DOHH2 (cell line): ENCODE measurements at regions not wholly inside any gene's neighbourhood (a gene's known extent, or its start where the extent isn't known, plus 50 kb on each side); places are given as distances from the start of the nearest gene placed in this dataset.

Experiments
- H3F3A ChIP-seq: fragments of 200-600 bp; sonication (generic), shearing (Covaris generic); 2 replicates; pipeline ENCODE4 v1.6.0; 2016; ENCODE audit warnings: antibody characterized with exemption, mild to moderate bottlenecking; ENCODE audit not compliant: control insufficient read depth, insufficient read depth
- H3K27ac ChIP-seq: fragments of 200-600 bp; sonication (generic); 2 replicates; pipeline ENCODE4 v1.5.1; 2014; ENCODE audit warnings: low read depth, mild to moderate bottlenecking, low read length, moderate library complexity
- H3K27me3 ChIP-seq: fragments of 200-600 bp; sonication (generic); 2 replicates; pipeline ENCODE4 v1.6.1; 2014; ENCODE audit warnings: mild to moderate bottlenecking, low read length, mixed read lengths; ENCODE audit not compliant: control insufficient read depth
- H3K36me3 ChIP-seq: fragments of 200-600 bp; sonication (generic); 2 replicates; pipeline ENCODE4 v1.6.1; 2014; ENCODE audit warnings: mild to moderate bottlenecking, low read length, moderate library complexity, mixed read lengths; ENCODE audit not compliant: control insufficient read depth
- H3K4me1 ChIP-seq: fragments of 200-600 bp; sonication (generic); 2 replicates; pipeline ENCODE4 v1.6.1; 2014; ENCODE audit warnings: mild to moderate bottlenecking, low read length, mixed read lengths; ENCODE audit not compliant: control insufficient read depth
- H3K4me2 ChIP-seq: fragments of 200-600 bp; sonication (generic); 2 replicates; pipeline ENCODE4 v1.6.0; 2014; ENCODE audit warnings: mild to moderate bottlenecking, low read length, moderate library complexity
- H3K4me3 ChIP-seq: fragments of 200-600 bp; sonication (generic); 2 replicates; pipeline ENCODE4 v1.5.1; 2014; ENCODE audit warnings: mild to moderate bottlenecking, low read length, mixed read lengths
- H3K79me2 ChIP-seq: fragments of 200-600 bp; sonication (generic); 2 replicates; pipeline ENCODE4 v1.6.1; 2014; ENCODE audit warnings: mild to moderate bottlenecking, low read length, mixed read lengths; ENCODE audit not compliant: control insufficient read depth
- H3K9me2 ChIP-seq: fragments of 200-600 bp; sonication (generic); replicated peaks from 2 replicates; pipeline ENCODE4 v1.6.1; 2014; ENCODE audit warnings: mild to moderate bottlenecking, low read length, mixed read lengths; ENCODE audit not compliant: control insufficient read depth
- H3K9me3 ChIP-seq: fragments of 200-600 bp; sonication (generic); 2 replicates; pipeline ENCODE4 v1.6.1; 2014; ENCODE audit warnings: antibody characterized with exemption, low read length, mixed read lengths; ENCODE audit not compliant: control insufficient read depth, insufficient read depth
- H4K20me1 ChIP-seq: fragments of 200-600 bp; sonication (generic); 2 replicates; pipeline ENCODE4 v1.6.0; 2014; ENCODE audit warnings: low read depth, mild to moderate bottlenecking, antibody characterized with exemption, low read length, moderate library complexity; ENCODE audit not compliant: control insufficient read depth, insufficient read depth
- EZH2phosphoT487 ChIP-seq: fragments of 200-600 bp; sonication (generic); IDR thresholded peaks from 2 replicates; pipeline ENCODE4 v1.6.1; 2017; ENCODE audit warnings: borderline replicate concordance, mild to moderate bottlenecking, antibody characterized with exemption, low read length, moderate library complexity, mixed read lengths
- TF ChIP-seq, protein P1 (sequence below): fragments of 200-600 bp; sonication (generic); IDR thresholded peaks from one replicate; pipeline ENCODE4 v1.5.1; 2014; ENCODE audit warnings: antibody characterized with exemption, mild to moderate bottlenecking, low read depth, low read length; ENCODE audit not compliant: poor library complexity, severe bottlenecking

GRCh38 chr3:34183611-34184340, 385.3 kb downstream of the PDCD6IP start:
- no peak overlapping the region for H3K27ac ChIP-seq
- H3K27me3 ChIP-seq: no peaks in the 10 kb centered on the region
- no peaks in the 10 kb centered on the region for H3K36me3 ChIP-seq
- no peak overlapping the region for H3K4me3 ChIP-seq
- TF ChIP-seq EZH2phosphoT487: no peak
- TF ChIP-seq, protein P1, sequence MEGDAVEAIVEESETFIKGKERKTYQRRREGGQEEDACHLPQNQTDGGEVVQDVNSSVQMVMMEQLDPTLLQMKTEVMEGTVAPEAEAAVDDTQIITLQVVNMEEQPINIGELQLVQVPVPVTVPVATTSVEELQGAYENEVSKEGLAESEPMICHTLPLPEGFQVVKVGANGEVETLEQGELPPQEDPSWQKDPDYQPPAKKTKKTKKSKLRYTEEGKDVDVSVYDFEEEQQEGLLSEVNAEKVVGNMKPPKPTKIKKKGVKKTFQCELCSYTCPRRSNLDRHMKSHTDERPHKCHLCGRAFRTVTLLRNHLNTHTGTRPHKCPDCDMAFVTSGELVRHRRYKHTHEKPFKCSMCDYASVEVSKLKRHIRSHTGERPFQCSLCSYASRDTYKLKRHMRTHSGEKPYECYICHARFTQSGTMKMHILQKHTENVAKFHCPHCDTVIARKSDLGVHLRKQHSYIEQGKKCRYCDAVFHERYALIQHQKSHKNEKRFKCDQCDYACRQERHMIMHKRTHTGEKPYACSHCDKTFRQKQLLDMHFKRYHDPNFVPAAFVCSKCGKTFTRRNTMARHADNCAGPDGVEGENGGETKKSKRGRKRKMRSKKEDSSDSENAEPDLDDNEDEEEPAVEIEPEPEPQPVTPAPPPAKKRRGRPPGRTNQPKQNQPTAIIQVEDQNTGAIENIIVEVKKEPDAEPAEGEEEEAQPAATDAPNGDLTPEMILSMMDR: no peak
- no peaks in the 10 kb centered on the region for H3K79me2 ChIP-seq
- H4K20me1 ChIP-seq: no peaks in the 10 kb centered on the region
- no peaks in the 10 kb centered on the region for H3K9me3 ChIP-seq
- H3F3A ChIP-seq: no peaks in the 10 kb centered on the region
- H3K4me2 ChIP-seq: no peak overlapping the region
- H3K4me1 ChIP-seq: peaks cover 23% of the 10 kb centered on the region
- H3K9me2 ChIP-seq: no peaks in the 10 kb centered on the region

- no peaks in the 10 kb centered on the region for H3K36me3 ChIP-seq
- no peaks in the 10 kb centered on the region for H3K79me2 ChIP-seq
- no peaks in the 10 kb centered on the region for H3F3A ChIP-seq
- H4K20me1 ChIP-seq: no peaks in the 10 kb centered on the region
- no peaks in the 10 kb centered on the region for H3K9me3 ChIP-seq
- H3K9me2 ChIP-seq: no peaks in the 10 kb centered on the region
- no peaks in the 10 kb centered on the region for H3K27me3 ChIP-seq
- peak overlapping the region; percentile 51 for H3K4me2 ChIP-seq
- peak overlapping the region; percentile 31 for H3K4me3 ChIP-seq
- H3K4me1 ChIP-seq: peaks cover 23% of the 10 kb centered on the region
- H3K27ac ChIP-seq: peak overlapping the region; percentile 17
- TF ChIP-seq EZH2phosphoT487: no peak
- TF ChIP-seq, protein P1: no peak
Observed at GRCh38 chr3:34185301-34185700, 386.9 kb downstream of the PDCD6IP start.

DNA sequence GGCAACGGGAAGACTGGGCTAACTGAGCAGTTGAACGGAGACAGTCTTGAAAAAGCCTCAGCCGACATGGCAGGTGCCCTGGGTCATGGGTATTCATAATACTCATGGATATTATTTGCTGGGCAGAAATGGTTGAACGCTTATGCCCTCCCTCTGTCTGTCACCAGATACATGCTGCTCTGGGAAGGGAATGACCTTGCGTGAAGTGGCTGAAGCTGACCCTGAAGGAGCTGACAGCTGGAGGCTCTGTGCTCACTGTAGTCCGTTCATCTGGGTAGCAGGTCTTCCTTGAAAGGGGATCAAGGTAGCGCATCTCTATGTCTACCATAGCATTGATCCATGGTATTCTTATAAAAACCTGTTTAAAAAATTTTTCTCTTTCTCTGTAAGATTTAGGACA, 390.7 kb downstream of the PDCD6IP start:
- H3K4me1 ChIP-seq: peaks cover 28% of the 10 kb centered on the region
- H3K4me3 ChIP-seq: no peak overlapping the region
- H3F3A ChIP-seq: no peaks in the 10 kb centered on the region
- no peaks in the 10 kb centered on the region for H3K27me3 ChIP-seq
- no peaks in the 10 kb centered on the region for H3K9me2 ChIP-seq
- no peaks in the 10 kb centered on the region for H4K20me1 ChIP-seq
- H3K79me2 ChIP-seq: no peaks in the 10 kb centered on the region
- H3K4me2 ChIP-seq: no peak overlapping the region
- H3K9me3 ChIP-seq: no peaks in the 10 kb centered on the region
- H3K27ac ChIP-seq: no peak overlapping the region
- TF ChIP-seq EZH2phosphoT487: no peak
- TF ChIP-seq, protein P1: no peak
- no peaks in the 10 kb centered on the region for H3K36me3 ChIP-seq
